Stomach (tissue), 4 donors: ENCODE measurements at regions not wholly inside any gene's neighbourhood (a gene's known extent, or its start where the extent isn't known, plus 50 kb on each side); places are given as distances from the start of the nearest gene placed in this dataset.

ENCODE experiments used
- CTCF ChIP-seq, 7 experiments: fragments of 450-650 bp in 4 of 7; fragments of 200-600 bp in 3 of 7; sonication (generic) in 3 of 7; IDR thresholded peaks; one replicate each; pipeline ENCODE4 v1.5.1; 2016 to 2019; ENCODE audit warnings: antibody characterized with exemption in 7 of 7, control low read depth in 2 of 7, mild to moderate bottlenecking in 1 of 7
- POLR2A ChIP-seq, 4 donors: fragments of 450-650 bp; IDR thresholded peaks; one replicate each; pipeline ENCODE4 v1.6.1; 2016; ENCODE audit warnings: antibody characterized with exemption in 4 of 4, control low read depth in 2 of 4, mild to moderate bottlenecking in 1 of 4, moderate library complexity in 1 of 4

- no peak for TF ChIP-seq POLR2A (IDR thresholded peaks at IDR 0.05)
- TF ChIP-seq CTCF (IDR thresholded peaks at IDR 0.05), result no peak
Observed at GRCh38 chr11:29734287-29734686, 282.5 kb downstream of the KCNA4 start.
